ENCODE measurements at regions not wholly inside any gene's neighbourhood (a gene's known extent, or its start where the extent isn't known, plus 50 kb on each side); places are given as distances from the start of the nearest gene placed in this dataset.
A peak's percentile ranks its signal among the peaks of the same experiment; 100 is the strongest.

GRCh38 chr4:104351706-104352105 is 143.0 kb downstream of the CXXC4 start:
- intact Hi-C loops (cut with DNase I): no loop called here
- no peaks in the 10 kb centered on the region for H3K27me3 ChIP-seq
- WGBS, 4 donors: 58 to 65% (median 64%) methylated on average over 2 to 3 of the region's 3 CpGs
- H3K36me3 ChIP-seq: no peaks in the 10 kb centered on the region
- no peak overlapping the region for H3K4me3 ChIP-seq
- no peak for ATAC-seq
- no peak overlapping the region for H3K27ac ChIP-seq
- DNase-seq: no peak
- H3K4me1 ChIP-seq: no peaks in the 10 kb centered on the region
- H3K9me3 ChIP-seq: peaks cover 0 to 38% (median 17%) of the 10 kb centered on the region in 12 donors
- TF ChIP-seq CTCF (IDR thresholded peaks at IDR 0.05) (no peak), POLR2A (IDR thresholded peaks at IDR 0.05) (no peak)

- Histone ChIP-seq H3K27ac (no peak overlapping the region), H3K4me1 (no peaks in the 10 kb centered on the region), H3K36me3 (no peaks in the 10 kb centered on the region), H3K9me3 (peaks cover 0 to 6% (median 0%) of the 10 kb centered on the region in 12 donors), H3K4me3 (no peak overlapping the region), H3K27me3 (no peaks in the 10 kb centered on the region)
- DNase-seq (peak in 1 of 5 donors; percentile 38), ATAC-seq (no peak)
- intact Hi-C loops (cut with DNase I): no loop called here
- WGBS, 4 donors: 84 to 100% (median 93%) methylated on average over 4 of the region's 4 CpGs
- TF ChIP-seq CTCF (IDR thresholded peaks at IDR 0.05): no peak
- TF ChIP-seq POLR2A (IDR thresholded peaks at IDR 0.05): no peak
Measured at GRCh38 chr4:104345598-104346242, 149.0 kb downstream of the CXXC4 start.

GRCh38 chr4:104344342-104344980 is 150.2 kb downstream of the CXXC4 start:
- Histone ChIP-seq H3K27me3 (no peaks in the 10 kb centered on the region), H3K4me1 (no peaks in the 10 kb centered on the region), H3K4me3 (no peak overlapping the region), H3K9me3 (peaks cover 0 to 6% (median 0%) of the 10 kb centered on the region in 12 donors), H3K36me3 (no peaks in the 10 kb centered on the region), H3K27ac (no peak overlapping the region)
- DNase-seq (peak in 1 of 5 donors; percentile 48), ATAC-seq (no peak)
- 81 to 90% (median 85%) methylated on average over 6 to 11 of the region's 11 CpGs for WGBS, 4 donors
- intact Hi-C loops (cut with DNase I): no loop called here
- TF ChIP-seq POLR2A (IDR thresholded peaks at IDR 0.05): no peak
- TF ChIP-seq CTCF (IDR thresholded peaks at IDR 0.05): no peak

GRCh38 chr4:104334410-104334809 is 160.3 kb downstream of the CXXC4 start:
- ATAC-seq (no peak), DNase-seq (no peak)
- peaks cover 0 to 13% (median 3%) of the 10 kb centered on the region in 12 donors for H3K9me3 ChIP-seq
- intact Hi-C loops (cut with DNase I): no loop called here
- H3K4me1 ChIP-seq: no peaks in the 10 kb centered on the region
- no peak overlapping the region for H3K27ac ChIP-seq
- no peak overlapping the region for H3K4me3 ChIP-seq
- no peaks in the 10 kb centered on the region for H3K36me3 ChIP-seq
- no peaks in the 10 kb centered on the region for H3K27me3 ChIP-seq
- TF ChIP-seq POLR2A (IDR thresholded peaks at IDR 0.05): no peak
- TF ChIP-seq CTCF (IDR thresholded peaks at IDR 0.05): no peak
